Fibroblast of villous mesenchyme (primary cell): ENCODE measurements at regions not wholly inside any gene's neighbourhood (a gene's known extent, or its start where the extent isn't known, plus 50 kb on each side); places are given as distances from the start of the nearest gene placed in this dataset.

Experiments
- DNase-seq: peaks from one replicate; pipeline ENCODE4 v3.0.0-alpha.2; 2010; ENCODE audit warnings: low read depth
- H3K4me3 ChIP-seq: 2 replicates; pipeline ENCODE4 v1.5.1; 2011; ENCODE audit warnings: low read depth, mild to moderate bottlenecking, low read length
- CTCF ChIP-seq: IDR thresholded peaks from 2 replicates; pipeline ENCODE4 v1.5.1; 2012; ENCODE audit warnings: low read depth, mild to moderate bottlenecking, low read length; ENCODE audit not compliant: insufficient read depth

GRCh38 chr17:5809056-5809455, 224.7 kb upstream of the NLRP1 start:
- DNase-seq, result no peak
- no peak for TF ChIP-seq CTCF
- no peak overlapping the region for H3K4me3 ChIP-seq

GRCh38 chr17:5809580-5810188, 225.4 kb upstream of the NLRP1 start:
- DNase-seq, result no peak
- H3K4me3 ChIP-seq, result no peak overlapping the region
- no peak for TF ChIP-seq CTCF

- no peak for TF ChIP-seq CTCF
- no peak overlapping the region for H3K4me3 ChIP-seq
- DNase-seq, result no peak
Observed at GRCh38 chr17:5812590-5812989, 228.3 kb upstream of the NLRP1 start.

GRCh38 chr17:5813357-5813756, 229.0 kb upstream of the NLRP1 start:
- DNase-seq, result no peak
- H3K4me3 ChIP-seq, result no peak overlapping the region
- no peak for TF ChIP-seq CTCF

- TF ChIP-seq CTCF, result no peak
- DNase-seq, result no peak
- H3K4me3 ChIP-seq, result no peak overlapping the region
Observed at GRCh38 chr17:5815396-5815795, 231.1 kb upstream of the NLRP1 start.

- no peak overlapping the region for H3K4me3 ChIP-seq
- no peak for TF ChIP-seq CTCF
- DNase-seq, result no peak
Observed at GRCh38 chr17:5816491-5817070, 232.3 kb upstream of the NLRP1 start.
